WTC11 (cell line): ENCODE measurements at regions not wholly inside any gene's neighbourhood (a gene's known extent, or its start where the extent isn't known, plus 50 kb on each side); places are given as distances from the start of the nearest gene placed in this dataset.

ENCODE experiments used
- ATAC-seq: fragments of 200-7000 bp; cut with Tn5 transposase; 2 replicates; pipeline ENCODE4 v1.10.0; 2021; ENCODE audit warnings: mild to moderate bottlenecking, moderate library complexity
- CTCF ChIA-PET: fragments of 300-600 bp; sonication (Branson Sonifier 250); formaldehyde crosslinking; loops from one replicate; lab custom pipeline; 2021; ENCODE audit warnings: antibody characterized with exemption; lab: Charles Lee
- POLR2A ChIA-PET: fragments of 350-600 bp; sonication (Branson Sonifier 250); formaldehyde crosslinking; loops from one replicate; lab custom pipeline; 2021; ENCODE audit warnings: antibody characterized with exemption; lab: Charles Lee
- DNase-seq: peaks from one replicate; pipeline ENCODE4 v3.0.0; 2021; ENCODE audit warnings: low spot score
- H3K27ac Mint-ChIP-seq: 2 replicates; pipeline ENCODE4 v1.8.0; 2021; ENCODE audit warnings: mixed read lengths
- H3K27me3 Mint-ChIP-seq: 2 replicates; pipeline ENCODE4 v1.8.0; 2021; ENCODE audit warnings: low read depth, mild to moderate bottlenecking, moderate library complexity, mixed read lengths
- H3K36me3 Mint-ChIP-seq: 2 replicates; pipeline ENCODE4 v1.8.0; 2021; ENCODE audit warnings: mixed read lengths
- H3K4me1 Mint-ChIP-seq: 2 replicates; pipeline ENCODE4 v1.8.0; 2022; ENCODE audit warnings: mixed read lengths
- H3K4me3 Mint-ChIP-seq: 2 replicates; pipeline ENCODE4 v1.8.0; 2021; ENCODE audit warnings: mild to moderate bottlenecking, moderate library complexity, mixed read lengths
- H3K9me3 Mint-ChIP-seq: 2 replicates; pipeline ENCODE4 v1.8.0; 2021; ENCODE audit warnings: mixed read lengths
- AFF4 ChIP-seq: sonication (generic); formaldehyde crosslinking; IDR thresholded peaks from 2 replicates; pipeline ENCODE4 v1.8.1; 2023; ENCODE audit warnings: mild to moderate bottlenecking, missing genetic modification reagents, borderline replicate concordance
- ATF1 ChIP-seq: sonication (generic); formaldehyde crosslinking; IDR thresholded peaks from 2 replicates; pipeline ENCODE4 v1.8.1; 2023; ENCODE audit warnings: mild to moderate bottlenecking, moderate library complexity, missing genetic modification reagents
- CTCF ChIP-seq: fragments of 200-600 bp; IDR thresholded peaks from 2 replicates; pipeline ENCODE4 v1.8.0; 2022; ENCODE audit warnings: antibody characterized with exemption
- E2F1 ChIP-seq: sonication (generic); formaldehyde crosslinking; IDR thresholded peaks from 2 replicates; pipeline ENCODE4 v1.8.0; 2022; ENCODE audit warnings: mild to moderate bottlenecking, missing genetic modification reagents
- GABPB1 ChIP-seq: sonication (generic); formaldehyde crosslinking; IDR thresholded peaks from 2 replicates; pipeline ENCODE4 v1.8.1; 2023; ENCODE audit warnings: mild to moderate bottlenecking, missing genetic modification reagents
- GRHL2 ChIP-seq: fragments of 250-450 bp; sonication (Bioruptor Pico); IDR thresholded peaks from 2 replicates; pipeline ENCODE4 v1.8.0; 2022; ENCODE audit warnings: mild to moderate bottlenecking, moderate library complexity; ENCODE audit not compliant: insufficient replicate concordance, severe bottlenecking
- HMGA2 ChIP-seq: fragments of 250-450 bp; sonication (Bioruptor Pico); IDR thresholded peaks from 2 replicates; pipeline ENCODE4 v1.4.0; 2021; ENCODE audit warnings: mild to moderate bottlenecking, moderate library complexity
- IRF1 ChIP-seq: sonication (generic); formaldehyde crosslinking; IDR thresholded peaks from 2 replicates; pipeline ENCODE4 v1.8.0; 2023; ENCODE audit warnings: missing genetic modification reagents
- IRF2 ChIP-seq: sonication (generic); formaldehyde crosslinking; IDR thresholded peaks from 2 replicates; pipeline ENCODE4 v1.8.0; 2022; ENCODE audit warnings: low read depth, missing genetic modification reagents, borderline replicate concordance
- JUN ChIP-seq: sonication (generic); formaldehyde crosslinking; IDR thresholded peaks from 2 replicates; pipeline ENCODE4 v1.8.0; 2023; ENCODE audit warnings: mild to moderate bottlenecking, missing genetic modification reagents
- MLX ChIP-seq: sonication (generic); formaldehyde crosslinking; IDR thresholded peaks from 2 replicates; pipeline ENCODE4 v1.8.1; 2023; ENCODE audit warnings: mild to moderate bottlenecking, missing genetic modification reagents, moderate library complexity
- NFATC4 ChIP-seq: fragments of 250-450 bp; sonication (Bioruptor Pico); IDR thresholded peaks from 2 replicates; pipeline ENCODE4 v1.9.0; 2021; ENCODE audit warnings: mild to moderate bottlenecking
- NR2C2 ChIP-seq: sonication (generic); formaldehyde crosslinking; IDR thresholded peaks from 2 replicates; pipeline ENCODE4 v1.8.0; 2022; ENCODE audit warnings: mild to moderate bottlenecking, missing genetic modification reagents
- NR3C1 ChIP-seq: sonication (generic); formaldehyde crosslinking; conservative IDR thresholded peaks from 2 replicates; pipeline ENCODE4 v1.8.1; 2023; ENCODE audit warnings: low read depth, mild to moderate bottlenecking, missing genetic modification reagents
- OVOL2 ChIP-seq: fragments of 250-450 bp; sonication (Bioruptor Pico); IDR thresholded peaks from 2 replicates; pipeline ENCODE4 v1.9.0; 2021; ENCODE audit warnings: mild to moderate bottlenecking, borderline replicate concordance
- PREB ChIP-seq: sonication (generic); formaldehyde crosslinking; IDR thresholded peaks from 2 replicates; pipeline ENCODE4 v1.8.1; 2022; ENCODE audit warnings: mild to moderate bottlenecking, missing genetic modification reagents, moderate library complexity, borderline replicate concordance
- ZMAT4 ChIP-seq: fragments of 250-450 bp; sonication (Bioruptor Pico); IDR thresholded peaks from 2 replicates; pipeline ENCODE4 v1.9.0; 2021; ENCODE audit warnings: mild to moderate bottlenecking
- ZNF121 ChIP-seq: sonication (generic); formaldehyde crosslinking; IDR thresholded peaks from 2 replicates; pipeline ENCODE4 v1.8.0; 2023; ENCODE audit warnings: missing genetic modification reagents
- ZNF396 ChIP-seq: fragments of 250-450 bp; sonication (Bioruptor Pico); IDR thresholded peaks from 2 replicates; pipeline ENCODE4 v1.8.0; 2021; ENCODE audit warnings: mild to moderate bottlenecking, moderate library complexity, borderline replicate concordance
- ZNF423 ChIP-seq: fragments of 250-450 bp; sonication (Bioruptor Pico); IDR thresholded peaks from 2 replicates; pipeline ENCODE4 v2.1.2; 2022; ENCODE audit warnings: mild to moderate bottlenecking, moderate library complexity

GRCh38 chr18:49678440-49678839, 116.6 kb downstream of the LIPG start (continued):
- no peak for TF ChIP-seq E2F1 (CRISPR knock-in tag)
- TF ChIP-seq IRF1 (CRISPR knock-in tag): no peak
- no peak for TF ChIP-seq HMGA2
- TF ChIP-seq ATF1 (CRISPR knock-in tag): no peak
- TF ChIP-seq ZNF396 (CRISPR knock-in tag): no peak
- TF ChIP-seq ZMAT4 (CRISPR knock-in tag): no peak
- no peak for TF ChIP-seq NFATC4 (CRISPR knock-in tag)
- TF ChIP-seq AFF4 (CRISPR knock-in tag): no peak

GRCh38 chr18:49677762-49678413, 116.0 kb downstream of the LIPG start:
- DNase-seq (no peak), ATAC-seq (no peak)
- Mint-ChIP-seq H3K27ac (no peak overlapping the region), H3K36me3 (no peaks in the 10 kb centered on the region), H3K4me1 (no peaks in the 10 kb centered on the region), H3K27me3 (peaks cover 3% of the 10 kb centered on the region; the same call in 1 of the 2 replicates), H3K4me3 (no peak overlapping the region), H3K9me3 (no peaks in the 10 kb centered on the region)
- CTCF ChIA-PET: no interaction called here
- POLR2A ChIA-PET: no interaction called here
- TF ChIP-seq JUN (CRISPR knock-in tag): no peak
- no peak for TF ChIP-seq MLX (CRISPR knock-in tag)
- no peak for TF ChIP-seq ZNF423 (CRISPR knock-in tag)
- no peak for TF ChIP-seq ZNF121 (CRISPR knock-in tag)
- no peak for TF ChIP-seq IRF2 (CRISPR knock-in tag)
- TF ChIP-seq PREB (CRISPR knock-in tag): no peak

GRCh38 chr18:49677081-49677480, 115.2 kb downstream of the LIPG start:
- CTCF ChIA-PET: no interaction called here
- Mint-ChIP-seq H3K27me3 (peaks cover 3% of the 10 kb centered on the region; the same call in 1 of the 2 replicates), H3K4me3 (no peak overlapping the region), H3K36me3 (no peaks in the 10 kb centered on the region), H3K4me1 (no peaks in the 10 kb centered on the region), H3K27ac (no peak overlapping the region), H3K9me3 (no peaks in the 10 kb centered on the region)
- ATAC-seq (no peak), DNase-seq (no peak)
- POLR2A ChIA-PET: no interaction called here
- TF ChIP-seq NR3C1 (CRISPR knock-in tag): no peak
- no peak for TF ChIP-seq NR2C2 (CRISPR knock-in tag)
- TF ChIP-seq OVOL2 (CRISPR knock-in tag): no peak
- TF ChIP-seq CTCF: no peak
- TF ChIP-seq ZNF121 (CRISPR knock-in tag): no peak
- TF ChIP-seq GRHL2: no peak
- TF ChIP-seq GABPB1 (CRISPR knock-in tag): no peak
